GM04504 (cell line): ENCODE measurements at regions not wholly inside any gene's neighbourhood (a gene's known extent, or its start where the extent isn't known, plus 50 kb on each side); places are given as distances from the start of the nearest gene placed in this dataset.
"Not testable (repeated sequence)": the region's sequence is repeated elsewhere in the genome, so short reads cannot be mapped to it uniquely, and the experiment has no call there.

Experiments used
- DNase-seq: peaks from one replicate; pipeline ENCODE4 v3.0.0-alpha.2; 2012; ENCODE audit warnings: low read depth

- peak; percentile 24 for DNase-seq
Measured at GRCh38 chr7:13198727-13199126, 511.3 kb downstream of the ARL4A start.

- no peak for DNase-seq
Measured at GRCh38 chr7:13201628-13202027, 514.2 kb downstream of the ARL4A start.

- DNase-seq = no peak
Measured at GRCh38 chr7:13217768-13218167, 530.3 kb downstream of the ARL4A start.

- DNase-seq = no peak
Measured at GRCh38 chr7:13225068-13225467, 537.6 kb downstream of the ARL4A start.

- no peak for DNase-seq
Measured at GRCh38 chr7:13226385-13226784, 539.0 kb downstream of the ARL4A start.

GRCh38 chr7:13231216-13231615 is 543.8 kb downstream of the ARL4A start:
- DNase-seq = no peak

GRCh38 chr7:13235436-13235835 is 548.0 kb downstream of the ARL4A start:
- no peak for DNase-seq

- no peak for DNase-seq
Measured at GRCh38 chr7:13236026-13236425, 548.6 kb downstream of the ARL4A start.

- peak; percentile 18 for DNase-seq
Measured at GRCh38 chr7:13240349-13240748, 552.9 kb downstream of the ARL4A start.

- DNase-seq = no peak
Measured at GRCh38 chr7:13241416-13241815, 554.0 kb downstream of the ARL4A start.

- no peak for DNase-seq
Measured at GRCh38 chr7:13257661-13258060, 570.2 kb downstream of the ARL4A start.

GRCh38 chr7:13258386-13258785 is 571.0 kb downstream of the ARL4A start:
- no peak for DNase-seq

GRCh38 chr7:13259930-13260329 is 572.5 kb downstream of the ARL4A start:
- no peak for DNase-seq

- DNase-seq = peak; percentile 27
Measured at GRCh38 chr7:13262929-13263530, 575.6 kb downstream of the ARL4A start.

- DNase-seq = no peak
Measured at GRCh38 chr7:13265271-13265670, 577.8 kb downstream of the ARL4A start.

- DNase-seq = not testable (repeated sequence)
Measured at GRCh38 chr7:13274205-13274604, 586.8 kb downstream of the ARL4A start.

- DNase-seq = no peak
Measured at GRCh38 chr7:13276977-13277376, 589.5 kb downstream of the ARL4A start.

GRCh38 chr7:13278020-13278419 is 590.6 kb downstream of the ARL4A start:
- DNase-seq = no peak

GRCh38 chr7:13279854-13280435 is 592.5 kb downstream of the ARL4A start:
- DNase-seq = no peak

- DNase-seq = no peak
Measured at GRCh38 chr7:13282377-13282980, 595.0 kb downstream of the ARL4A start.

- DNase-seq = no peak
Measured at GRCh38 chr7:13286916-13287315, 599.5 kb downstream of the ARL4A start.

- no peak for DNase-seq
Measured at GRCh38 chr7:13288516-13288915, 601.1 kb downstream of the ARL4A start.

- DNase-seq = peak; percentile 24
Measured at GRCh38 chr7:13290975-13291374, 603.5 kb downstream of the ARL4A start.
